ENCODE measurements at regions not wholly inside any gene's neighbourhood (a gene's known extent, or its start where the extent isn't known, plus 50 kb on each side); places are given as distances from the start of the nearest gene placed in this dataset.

DNA sequence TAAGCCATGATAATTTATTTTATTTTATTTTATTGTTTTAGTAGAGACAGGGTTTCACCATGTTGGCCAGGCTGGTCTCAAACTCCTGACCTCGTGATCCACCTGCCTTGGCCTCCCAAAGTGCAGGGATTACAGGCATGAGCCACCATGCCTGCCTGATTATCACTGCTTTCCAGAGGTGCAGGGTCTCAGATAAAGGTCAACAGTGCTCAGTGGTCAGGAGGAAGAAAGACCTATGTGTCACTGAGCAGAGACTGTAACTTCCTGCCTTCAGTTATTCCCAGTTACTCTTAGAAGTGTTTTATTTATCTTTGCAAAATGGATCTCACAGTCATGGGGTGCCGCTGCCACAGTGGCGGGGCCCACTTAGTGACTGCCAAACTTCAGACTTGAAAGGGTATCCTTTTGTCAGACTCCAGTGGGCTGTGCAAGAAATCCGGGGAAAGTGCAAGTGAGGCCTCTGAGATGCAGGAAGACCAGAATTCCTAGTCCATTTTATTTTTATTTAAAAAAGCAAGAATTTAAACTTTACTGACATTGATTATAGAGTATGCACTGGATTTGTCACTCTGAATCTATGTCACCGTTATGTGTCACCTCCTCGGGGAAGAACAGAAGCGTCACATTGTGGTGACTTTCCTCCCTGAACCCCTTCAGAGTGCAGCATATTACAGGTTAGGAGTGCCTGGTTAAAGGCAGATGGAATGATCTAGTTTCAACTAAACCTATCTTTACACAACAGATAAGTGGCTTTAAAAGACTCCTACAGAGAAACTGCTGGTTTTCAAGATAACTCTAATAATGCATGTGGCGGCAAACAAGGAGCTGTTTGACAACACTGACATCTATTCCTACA lies 59.1 kb upstream of the BICD1 start:
- no peak for DNase-seq

GRCh38 chr12:32048791-32049190 lies 57.9 kb upstream of the BICD1 start:
- DNase-seq: no peak

DNA sequence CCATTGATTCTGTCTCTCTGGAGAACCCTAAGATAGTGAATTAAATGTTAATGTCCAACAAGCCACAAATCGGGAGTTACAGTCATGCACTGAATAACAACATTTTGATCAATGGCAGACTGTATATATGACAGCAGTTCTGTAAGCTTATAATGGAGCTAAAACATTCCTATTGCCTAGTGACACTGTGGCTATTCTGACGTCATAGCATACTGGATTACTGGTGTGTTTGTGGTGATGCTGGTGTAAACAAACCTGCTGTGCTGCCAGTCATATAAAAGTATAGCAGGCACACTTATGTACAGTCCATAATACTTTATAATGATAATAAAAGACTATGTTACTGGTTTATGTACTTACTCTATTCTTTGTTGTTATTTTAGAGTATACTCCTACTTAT lies 56.7 kb upstream of the BICD1 start:
- no peak for DNase-seq

DNA sequence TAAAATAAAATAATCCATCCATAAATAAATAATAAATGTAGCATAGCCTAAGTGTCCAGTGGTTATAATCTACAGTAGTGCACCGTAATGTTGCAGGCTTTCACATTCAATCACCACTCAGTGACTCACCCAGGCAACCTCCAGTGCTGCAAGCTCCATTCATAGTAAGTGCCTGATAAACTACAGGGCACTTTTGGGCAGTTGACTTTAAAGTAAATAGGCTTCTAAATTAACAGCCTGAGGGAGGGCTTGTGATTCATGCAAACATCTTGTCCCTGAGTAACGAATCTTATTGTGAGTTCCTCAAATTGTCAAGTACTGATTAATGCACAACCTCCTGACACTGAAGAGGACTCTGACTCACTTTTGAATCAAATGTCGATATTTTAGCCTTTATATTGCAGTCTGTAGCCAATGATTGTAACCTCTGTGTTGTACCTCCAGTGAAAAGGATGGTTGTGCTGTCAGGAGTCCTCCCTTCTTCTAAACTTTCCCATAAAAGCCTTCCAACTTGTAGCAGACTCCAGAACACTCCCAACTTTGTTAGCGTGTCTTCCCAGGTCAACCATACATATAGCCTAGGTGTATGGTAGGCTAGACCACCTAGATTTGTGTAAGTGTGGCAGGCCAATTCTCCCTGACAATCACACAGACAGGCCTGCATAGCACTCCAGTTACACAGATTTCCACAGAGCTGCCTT lies 55.0 kb upstream of the BICD1 start:
- DNase-seq: peak in 1 of 2 donors; percentile 89

GRCh38 chr12:32052212-32052713 lies 54.4 kb upstream of the BICD1 start:
- no peak for DNase-seq

- DNase-seq: no peak
Observed at GRCh38 chr12:32053881-32054624, 52.6 kb upstream of the BICD1 start.

Data from bone marrow (tissue), 2 donors.